ENCODE measurements at regions not wholly inside any gene's neighbourhood (a gene's known extent, or its start where the extent isn't known, plus 50 kb on each side); places are given as distances from the start of the nearest gene placed in this dataset.

GRCh38 chr4:100023800-100024199 is 73.7 kb upstream of the H2AZ1 start:
- DNase-seq: no peak
- no peak for TF ChIP-seq CTCF (IDR thresholded peaks at IDR 0.05; ENCODE audit: low read depth, low read length)
- Histone ChIP-seq H3K36me3 (no peaks in the 10 kb centered on the region), H3K4me3 (ENCODE audit: low read depth, low read length) (no peak overlapping the region), H3K27ac (no peak overlapping the region), H3K27me3 (ENCODE audit: insufficient read depth, low read depth, severe bottlenecking) (no peaks in the 10 kb centered on the region), H3K9me3 (ENCODE audit: severe bottlenecking) (no peaks in the 10 kb centered on the region)

GRCh38 chr4:100022792-100023222 is 72.7 kb upstream of the H2AZ1 start:
- H3K36me3 ChIP-seq: no peaks in the 10 kb centered on the region
- H3K4me3 ChIP-seq (ENCODE audit: low read depth, low read length): no peak overlapping the region
- no peak for TF ChIP-seq CTCF (IDR thresholded peaks at IDR 0.05; ENCODE audit: low read depth, low read length)
- DNase-seq: no peak
- H3K27me3 ChIP-seq (ENCODE audit: insufficient read depth, low read depth, severe bottlenecking): no peaks in the 10 kb centered on the region
- no peak overlapping the region for H3K27ac ChIP-seq
- H3K9me3 ChIP-seq (ENCODE audit: severe bottlenecking): no peaks in the 10 kb centered on the region

GRCh38 chr4:100019821-100020220 is 69.7 kb upstream of the H2AZ1 start:
- Histone ChIP-seq H3K36me3 (no peaks in the 10 kb centered on the region), H3K4me3 (ENCODE audit: low read depth, low read length) (no peak overlapping the region), H3K9me3 (ENCODE audit: severe bottlenecking) (no peaks in the 10 kb centered on the region), H3K27ac (no peak overlapping the region), H3K27me3 (ENCODE audit: insufficient read depth, low read depth, severe bottlenecking) (no peaks in the 10 kb centered on the region)
- no peak for DNase-seq
- no peak for TF ChIP-seq CTCF (IDR thresholded peaks at IDR 0.05; ENCODE audit: low read depth, low read length)

GRCh38 chr4:100017637-100018310 is 67.7 kb upstream of the H2AZ1 start:
- H3K4me3 ChIP-seq (ENCODE audit: low read depth, low read length): no peak overlapping the region
- TF ChIP-seq CTCF (IDR thresholded peaks at IDR 0.05; ENCODE audit: low read depth, low read length): no peak
- DNase-seq: no peak

GRCh38 chr4:100016191-100016590 is 66.1 kb upstream of the H2AZ1 start:
- no peak overlapping the region for H3K4me3 ChIP-seq (ENCODE audit: low read depth, low read length)
- no peaks in the 10 kb centered on the region for H3K9me3 ChIP-seq (ENCODE audit: severe bottlenecking)
- DNase-seq: no peak
- H3K36me3 ChIP-seq: no peaks in the 10 kb centered on the region
- no peaks in the 10 kb centered on the region for H3K27me3 ChIP-seq (ENCODE audit: insufficient read depth, low read depth, severe bottlenecking)
- H3K27ac ChIP-seq: no peak overlapping the region
- TF ChIP-seq CTCF (IDR thresholded peaks at IDR 0.05; ENCODE audit: low read depth, low read length): no peak

More at GRCh38 chr4:100017637-100018310, 67.7 kb upstream of the H2AZ1 start:
- Histone ChIP-seq H3K27me3 (ENCODE audit: insufficient read depth, low read depth, severe bottlenecking) (no peaks in the 10 kb centered on the region), H3K36me3 (no peaks in the 10 kb centered on the region), H3K9me3 (ENCODE audit: severe bottlenecking) (no peaks in the 10 kb centered on the region), H3K27ac (no peak overlapping the region)

- DNase-seq: no peak
- no peaks in the 10 kb centered on the region for H3K36me3 ChIP-seq
- no peak overlapping the region for H3K27ac ChIP-seq
- no peak overlapping the region for H3K4me3 ChIP-seq (ENCODE audit: low read depth, low read length)
- no peak for TF ChIP-seq CTCF (IDR thresholded peaks at IDR 0.05; ENCODE audit: low read depth, low read length)
- H3K27me3 ChIP-seq (ENCODE audit: insufficient read depth, low read depth, severe bottlenecking): no peaks in the 10 kb centered on the region
- H3K9me3 ChIP-seq (ENCODE audit: severe bottlenecking): no peaks in the 10 kb centered on the region
Observed at GRCh38 chr4:100014616-100015015, 64.5 kb upstream of the H2AZ1 start.
